MCF 10A (cell line): ENCODE measurements at regions not wholly inside any gene's neighbourhood (a gene's known extent, or its start where the extent isn't known, plus 50 kb on each side); places are given as distances from the start of the nearest gene placed in this dataset.

Experiments
- BruUV-seq: library from RNA; stranded (reverse); fragments of 400-500 nt; replicated peaks from 2 replicates; lab custom pipeline; 2021; lab: Mats Ljungman, UMichigan
- CTCF ChIA-PET: fragments of 300-600 bp; sonication (Branson Sonifier 250); formaldehyde crosslinking; extraction: SDS; loops from one replicate; lab custom pipeline; 2021; ENCODE audit warnings: antibody characterized with exemption, inconsistent platforms; lab: Yijun Ruan, JAX
- POLR2A ChIA-PET: fragments of 300-600, 350-650 bp; sonication (Branson Sonifier 250); formaldehyde crosslinking; extraction: SDS; loops from one replicate; lab custom pipeline; 2020; ENCODE audit warnings: antibody characterized with exemption, inconsistent platforms; lab: Yijun Ruan, JAX
- DNase-seq: peaks from one replicate; pipeline ENCODE4 v3.0.0-alpha.2; 2018; ENCODE audit not compliant: unreplicated experiment
- H3K27ac Mint-ChIP-seq: one replicate; pipeline ENCODE4 v1.8.0; 2022; ENCODE audit warnings: mild to moderate bottlenecking, low read depth, mixed read lengths; ENCODE audit not compliant: unreplicated experiment
- H3K27me3 Mint-ChIP-seq: one replicate; pipeline ENCODE4 v1.8.0; 2022; ENCODE audit warnings: mixed read lengths; ENCODE audit not compliant: insufficient read depth, unreplicated experiment
- H3K36me3 Mint-ChIP-seq: one replicate; pipeline ENCODE4 v1.8.0; 2022; ENCODE audit warnings: mild to moderate bottlenecking, moderate library complexity, mixed read lengths; ENCODE audit not compliant: insufficient read depth, unreplicated experiment
- H3K4me1 Mint-ChIP-seq: one replicate; pipeline ENCODE4 v1.8.0; 2022; ENCODE audit warnings: mixed read lengths; ENCODE audit not compliant: insufficient read depth, unreplicated experiment
- H3K4me3 Mint-ChIP-seq: one replicate; pipeline ENCODE4 v1.8.0; 2022; ENCODE audit warnings: mild to moderate bottlenecking, moderate library complexity, mixed read lengths; ENCODE audit not compliant: unreplicated experiment
- H3K9me3 Mint-ChIP-seq: one replicate; pipeline ENCODE4 v1.8.0; 2022; ENCODE audit warnings: mixed read lengths; ENCODE audit not compliant: unreplicated experiment
- intact Hi-C: fragments of 100-400 bp; cut with micrococcal nuclease; formaldehyde crosslinking; loops from 2 replicates; pipeline ENCODE4 v1.14.1; 2022
- TF ChIP-seq, protein P1 (sequence below): fragments of 200-600 bp; IDR thresholded peaks from one replicate; pipeline ENCODE4 v1.8.0; 2022; ENCODE audit warnings: antibody characterized with exemption, mild to moderate bottlenecking; ENCODE audit not compliant: unreplicated experiment

- Mint-ChIP-seq H3K9me3 (peaks cover 22% of the 10 kb centered on the region), H3K27ac (no peak overlapping the region), H3K36me3 (no peaks in the 10 kb centered on the region), H3K27me3 (no peaks in the 10 kb centered on the region), H3K4me3 (no peak overlapping the region), H3K4me1 (no peaks in the 10 kb centered on the region)
- no TSS peak for BruUV-seq
- ChIA-PET CTCF (no interaction called here), POLR2A (no interaction called here)
- TF ChIP-seq, protein P1, sequence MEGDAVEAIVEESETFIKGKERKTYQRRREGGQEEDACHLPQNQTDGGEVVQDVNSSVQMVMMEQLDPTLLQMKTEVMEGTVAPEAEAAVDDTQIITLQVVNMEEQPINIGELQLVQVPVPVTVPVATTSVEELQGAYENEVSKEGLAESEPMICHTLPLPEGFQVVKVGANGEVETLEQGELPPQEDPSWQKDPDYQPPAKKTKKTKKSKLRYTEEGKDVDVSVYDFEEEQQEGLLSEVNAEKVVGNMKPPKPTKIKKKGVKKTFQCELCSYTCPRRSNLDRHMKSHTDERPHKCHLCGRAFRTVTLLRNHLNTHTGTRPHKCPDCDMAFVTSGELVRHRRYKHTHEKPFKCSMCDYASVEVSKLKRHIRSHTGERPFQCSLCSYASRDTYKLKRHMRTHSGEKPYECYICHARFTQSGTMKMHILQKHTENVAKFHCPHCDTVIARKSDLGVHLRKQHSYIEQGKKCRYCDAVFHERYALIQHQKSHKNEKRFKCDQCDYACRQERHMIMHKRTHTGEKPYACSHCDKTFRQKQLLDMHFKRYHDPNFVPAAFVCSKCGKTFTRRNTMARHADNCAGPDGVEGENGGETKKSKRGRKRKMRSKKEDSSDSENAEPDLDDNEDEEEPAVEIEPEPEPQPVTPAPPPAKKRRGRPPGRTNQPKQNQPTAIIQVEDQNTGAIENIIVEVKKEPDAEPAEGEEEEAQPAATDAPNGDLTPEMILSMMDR = no peak
- no peak for DNase-seq
- intact Hi-C loops = no loop called here
These were observed 121.4 kb upstream of the RET start for GRCh38 chr10:42955493-42955889.

DNA sequence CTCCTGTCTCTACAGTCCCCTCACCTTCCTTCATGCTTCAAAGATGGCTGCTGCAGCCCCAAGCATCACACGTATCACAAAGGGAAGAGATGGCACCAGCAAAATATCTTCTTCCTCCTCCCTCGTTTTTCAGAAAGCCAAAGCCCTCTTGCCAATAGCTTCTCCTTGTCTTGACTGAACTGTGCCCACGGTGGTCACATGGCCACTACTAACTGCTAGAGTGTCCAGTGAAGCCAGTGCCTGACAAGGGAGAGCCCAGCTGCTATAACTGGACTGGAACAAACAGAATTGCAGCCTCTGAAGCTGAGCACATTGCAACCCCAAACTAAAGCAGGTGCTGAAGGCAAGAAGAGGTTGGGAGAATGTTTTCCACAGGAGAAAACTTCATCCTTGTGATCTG lies 120.8 kb upstream of the RET start:
- H3K36me3 Mint-ChIP-seq = no peaks in the 10 kb centered on the region
- ChIA-PET POLR2A (no interaction called here), CTCF (interaction anchor here (0.7 kb wide), 1 partner anchor 637 kb away, joined by 3 read pairs; no protein-coding TSS in a partner anchor)
- no peak overlapping the region for H3K27ac Mint-ChIP-seq
- H3K27me3 Mint-ChIP-seq = no peaks in the 10 kb centered on the region
- H3K9me3 Mint-ChIP-seq = peaks cover 22% of the 10 kb centered on the region
- TF ChIP-seq, protein P1 = no peak
- no peak for DNase-seq
- no peaks in the 10 kb centered on the region for H3K4me1 Mint-ChIP-seq
- intact Hi-C loops = no loop called here
- BruUV-seq = no TSS peak
- H3K4me3 Mint-ChIP-seq = no peak overlapping the region

DNA sequence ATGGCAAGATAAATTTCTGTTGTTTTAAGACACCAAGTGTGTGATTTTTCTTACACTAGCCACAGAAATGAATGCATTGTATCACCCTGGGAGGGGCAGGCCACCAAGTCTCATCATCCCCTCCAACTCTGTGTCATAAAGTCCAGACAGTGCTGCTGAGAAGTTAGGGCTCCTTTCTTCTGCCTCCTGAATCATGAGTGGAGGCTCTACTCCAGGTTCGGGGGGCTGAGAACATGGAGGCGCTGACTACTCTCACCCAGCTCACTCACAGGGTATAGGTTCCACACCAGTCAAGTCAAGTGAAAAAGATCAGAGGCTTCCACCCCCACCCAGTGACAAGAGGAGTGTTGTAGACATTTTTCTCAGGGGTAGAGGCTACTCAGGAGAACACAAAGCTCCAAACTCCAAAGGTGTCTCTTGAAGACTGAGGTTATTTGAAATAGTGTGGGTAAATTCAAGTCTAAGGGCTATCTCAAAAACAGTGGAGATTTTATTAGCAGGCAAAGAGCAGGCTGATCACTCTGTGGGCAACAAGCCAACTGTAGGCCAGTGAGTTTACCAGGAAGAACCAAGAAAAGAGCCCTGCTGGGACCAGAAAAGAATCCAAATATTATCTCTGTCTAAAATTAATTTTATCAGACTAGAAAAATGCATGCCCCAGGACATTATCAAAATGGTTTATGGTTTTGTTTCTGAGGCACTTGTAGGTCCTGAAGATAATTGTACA lies 118.6 kb upstream of the RET start:
- Mint-ChIP-seq H3K4me3 (no peak overlapping the region), H3K27ac (no peak overlapping the region), H3K36me3 (no peaks in the 10 kb centered on the region), H3K4me1 (no peaks in the 10 kb centered on the region), H3K27me3 (no peaks in the 10 kb centered on the region), H3K9me3 (peaks cover 19% of the 10 kb centered on the region)
- POLR2A ChIA-PET = interaction anchor here (1.4 kb wide), 1 partner anchor 14 kb away, joined by 3 read pairs; no protein-coding TSS in a partner anchor
- CTCF ChIA-PET = interaction anchor here (0.8 kb wide), 1 partner anchor 121 kb away, joined by 4 read pairs; no protein-coding TSS in a partner anchor
- TF ChIP-seq, protein P1 = no peak
- no peak for DNase-seq
- intact Hi-C loops = no loop called here
- BruUV-seq = no TSS peak

DNA sequence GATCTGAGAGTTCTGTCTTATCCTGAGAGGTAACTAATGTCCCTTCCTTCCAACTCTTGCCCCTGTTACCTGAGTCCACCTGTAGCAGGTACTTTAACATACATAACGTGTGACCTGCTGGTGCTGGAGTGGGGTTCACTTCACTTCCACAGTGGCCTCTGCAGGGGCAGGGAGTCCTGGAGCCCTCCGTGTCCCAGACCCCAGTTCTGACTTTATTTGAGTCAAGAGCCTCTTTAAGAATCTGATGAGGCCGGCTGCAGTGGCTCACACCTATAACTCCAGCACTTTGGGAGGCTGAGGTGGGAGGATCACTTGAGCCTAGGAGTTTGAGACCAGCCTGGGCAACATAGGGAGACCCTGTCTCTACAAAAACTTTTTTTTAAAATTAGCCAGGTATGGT lies 117.0 kb upstream of the RET start:
- Mint-ChIP-seq H3K27ac (no peak overlapping the region), H3K36me3 (no peaks in the 10 kb centered on the region), H3K4me3 (no peak overlapping the region), H3K9me3 (peaks cover 14% of the 10 kb centered on the region), H3K27me3 (no peaks in the 10 kb centered on the region), H3K4me1 (no peaks in the 10 kb centered on the region)
- intact Hi-C loops = no loop called here
- BruUV-seq = no TSS peak
- POLR2A ChIA-PET = interaction anchor here (1.4 kb wide), 1 partner anchor 15 kb away, joined by 3 read pairs; no protein-coding TSS in a partner anchor
- no peak for DNase-seq
- CTCF ChIA-PET = no interaction called here
- TF ChIP-seq, protein P1 = no peak
